Lower leg skin (tissue), 3 donors: ENCODE measurements at regions not wholly inside any gene's neighbourhood (a gene's known extent, or its start where the extent isn't known, plus 50 kb on each side); places are given as distances from the start of the nearest gene placed in this dataset.

ENCODE experiments used
- POLR2A ChIP-seq, 2 donors: fragments of 450-650 bp; IDR thresholded peaks; one replicate each; pipeline ENCODE4 v1.6.1; 2016 to 2017; ENCODE audit warnings: antibody characterized with exemption in 2 of 2, mild to moderate bottlenecking in 1 of 2, moderate library complexity in 1 of 2
- TF ChIP-seq, protein P1 (sequence below), 3 donors: fragments of 450-650 bp; IDR thresholded peaks; one replicate each; pipeline ENCODE4 v1.5.1; 2016; ENCODE audit warnings: antibody characterized with exemption in 3 of 3, mild to moderate bottlenecking in 3 of 3, moderate library complexity in 2 of 3

DNA sequence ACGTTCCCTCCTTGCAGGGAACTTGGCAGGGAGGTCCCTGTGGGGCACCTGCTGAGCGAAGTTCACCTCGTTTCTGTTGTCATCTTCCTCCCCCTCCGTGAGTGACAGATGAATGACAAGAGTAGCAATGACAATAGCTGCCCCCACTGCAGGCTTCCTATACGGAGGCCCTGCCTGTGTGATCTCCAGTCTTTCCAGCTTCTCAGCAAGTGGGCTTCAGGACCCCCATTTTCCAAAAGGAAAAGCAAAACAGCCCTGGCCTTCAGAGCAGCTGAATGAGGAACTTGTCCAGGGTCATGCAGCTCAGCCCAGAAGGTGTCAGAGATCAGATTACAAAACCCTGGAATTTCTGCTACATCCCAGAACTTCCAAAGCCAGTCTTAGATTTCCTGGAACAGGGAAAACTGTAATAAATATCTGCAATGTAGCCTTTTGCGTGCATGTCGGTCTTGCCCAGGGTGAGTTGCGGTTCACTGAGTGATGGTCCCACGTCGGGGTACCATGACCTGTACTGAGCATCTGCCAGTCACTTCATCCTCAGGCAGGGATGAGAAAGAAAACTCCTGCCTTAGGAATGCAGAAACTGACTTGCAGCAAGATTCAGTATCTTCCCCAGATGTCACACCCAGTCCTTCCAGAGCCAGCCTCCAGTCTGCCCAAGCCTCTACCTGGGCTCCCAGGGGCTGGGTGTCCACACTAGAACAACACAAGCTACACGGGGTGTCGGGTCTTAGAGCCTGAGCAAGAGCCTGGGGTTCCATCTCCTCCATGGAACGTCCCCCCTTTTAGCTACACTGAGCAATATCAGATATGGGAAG lies 1457.0 kb downstream of the BRD1 start:
- no peak for TF ChIP-seq POLR2A (IDR thresholded peaks at IDR 0.05)
- TF ChIP-seq, protein P1, sequence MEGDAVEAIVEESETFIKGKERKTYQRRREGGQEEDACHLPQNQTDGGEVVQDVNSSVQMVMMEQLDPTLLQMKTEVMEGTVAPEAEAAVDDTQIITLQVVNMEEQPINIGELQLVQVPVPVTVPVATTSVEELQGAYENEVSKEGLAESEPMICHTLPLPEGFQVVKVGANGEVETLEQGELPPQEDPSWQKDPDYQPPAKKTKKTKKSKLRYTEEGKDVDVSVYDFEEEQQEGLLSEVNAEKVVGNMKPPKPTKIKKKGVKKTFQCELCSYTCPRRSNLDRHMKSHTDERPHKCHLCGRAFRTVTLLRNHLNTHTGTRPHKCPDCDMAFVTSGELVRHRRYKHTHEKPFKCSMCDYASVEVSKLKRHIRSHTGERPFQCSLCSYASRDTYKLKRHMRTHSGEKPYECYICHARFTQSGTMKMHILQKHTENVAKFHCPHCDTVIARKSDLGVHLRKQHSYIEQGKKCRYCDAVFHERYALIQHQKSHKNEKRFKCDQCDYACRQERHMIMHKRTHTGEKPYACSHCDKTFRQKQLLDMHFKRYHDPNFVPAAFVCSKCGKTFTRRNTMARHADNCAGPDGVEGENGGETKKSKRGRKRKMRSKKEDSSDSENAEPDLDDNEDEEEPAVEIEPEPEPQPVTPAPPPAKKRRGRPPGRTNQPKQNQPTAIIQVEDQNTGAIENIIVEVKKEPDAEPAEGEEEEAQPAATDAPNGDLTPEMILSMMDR (IDR thresholded peaks at IDR 0.05): no peak
